NCI-H2196 treated with DMSO at 0.1 percent for 48 hours (cell line): ENCODE measurements at regions not wholly inside any gene's neighbourhood (a gene's known extent, or its start where the extent isn't known, plus 50 kb on each side); places are given as distances from the start of the nearest gene placed in this dataset.
"Not testable (repeated sequence)": the region's sequence is repeated elsewhere in the genome, so short reads cannot be mapped to it uniquely, and the experiment has no call there.

Experiments used
- DNase-seq: peaks from one replicate; lab custom pipeline; 2025; ENCODE audit not compliant: unreplicated experiment; lab: John Stamatoyannopoulos, UW

- no peak for DNase-seq
Observed at GRCh38 chr2:216942465-216942864, 82.6 kb upstream of the TNP1 start.

GRCh38 chr2:216942016-216942415 is 82.2 kb upstream of the TNP1 start:
- DNase-seq: no peak

- no peak for DNase-seq
Observed at GRCh38 chr2:216936954-216937357, 77.1 kb upstream of the TNP1 start.

- DNase-seq: no peak
Observed at GRCh38 chr2:216934623-216935022, 74.8 kb upstream of the TNP1 start.

GRCh38 chr2:216934151-216934550 is 74.3 kb upstream of the TNP1 start:
- DNase-seq: no peak

- DNase-seq: no peak
Observed at GRCh38 chr2:216932863-216933548, 73.1 kb upstream of the TNP1 start.

- DNase-seq: no peak
Observed at GRCh38 chr2:216932113-216932862, 72.4 kb upstream of the TNP1 start.

GRCh38 chr2:216930716-216931115 is 70.9 kb upstream of the TNP1 start:
- no peak for DNase-seq

GRCh38 chr2:216929338-216929737 is 69.5 kb upstream of the TNP1 start:
- not testable (repeated sequence) for DNase-seq

GRCh38 chr2:216927163-216927562 is 67.3 kb upstream of the TNP1 start:
- DNase-seq: no peak

GRCh38 chr2:216925636-216926366 is 65.9 kb upstream of the TNP1 start:
- no peak for DNase-seq

- DNase-seq: no peak
Observed at GRCh38 chr2:216925006-216925405, 65.1 kb upstream of the TNP1 start.

GRCh38 chr2:216923706-216924105 is 63.8 kb upstream of the TNP1 start:
- no peak for DNase-seq

- DNase-seq: no peak
Observed at GRCh38 chr2:216922175-216922780, 62.4 kb upstream of the TNP1 start.

- DNase-seq: no peak
Observed at GRCh38 chr2:216920937-216921456, 61.1 kb upstream of the TNP1 start.

- DNase-seq: no peak
Observed at GRCh38 chr2:216920143-216920876, 60.4 kb upstream of the TNP1 start.

GRCh38 chr2:216918088-216918680 is 58.3 kb upstream of the TNP1 start:
- DNase-seq: no peak

- DNase-seq: no peak
Observed at GRCh38 chr2:216916956-216917650, 57.2 kb upstream of the TNP1 start.

GRCh38 chr2:216915557-216916150 is 55.8 kb upstream of the TNP1 start:
- no peak for DNase-seq
